ENCODE measurements at regions not wholly inside any gene's neighbourhood (a gene's known extent, or its start where the extent isn't known, plus 50 kb on each side); places are given as distances from the start of the nearest gene placed in this dataset.

DNA sequence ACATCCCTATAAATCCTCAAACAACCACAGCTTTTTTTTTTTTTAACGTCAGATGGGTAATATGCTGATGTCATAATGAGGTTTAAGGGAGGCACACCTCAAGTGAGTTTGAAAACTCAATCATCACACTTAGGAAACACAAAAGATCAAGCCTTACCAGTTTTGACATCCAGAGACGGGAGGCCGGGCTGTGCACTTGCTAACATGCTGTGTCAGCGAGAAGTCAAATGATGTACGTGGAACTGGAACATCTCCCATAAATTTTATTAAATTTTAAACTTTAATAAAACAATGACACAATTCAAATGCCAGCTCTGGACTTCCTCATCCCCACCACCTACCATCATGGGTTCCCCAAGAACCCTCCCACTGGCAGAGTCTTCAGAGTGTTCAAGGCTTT lies 117.6 kb downstream of the C5orf15 start:
- DNase-seq (ENCODE audit: low spot score): no peak
- H3K9me3 ChIP-seq (ENCODE audit: low read depth, low read length, poor library complexity, severe bottlenecking): no peaks in the 10 kb centered on the region
- TF ChIP-seq, protein P1, sequence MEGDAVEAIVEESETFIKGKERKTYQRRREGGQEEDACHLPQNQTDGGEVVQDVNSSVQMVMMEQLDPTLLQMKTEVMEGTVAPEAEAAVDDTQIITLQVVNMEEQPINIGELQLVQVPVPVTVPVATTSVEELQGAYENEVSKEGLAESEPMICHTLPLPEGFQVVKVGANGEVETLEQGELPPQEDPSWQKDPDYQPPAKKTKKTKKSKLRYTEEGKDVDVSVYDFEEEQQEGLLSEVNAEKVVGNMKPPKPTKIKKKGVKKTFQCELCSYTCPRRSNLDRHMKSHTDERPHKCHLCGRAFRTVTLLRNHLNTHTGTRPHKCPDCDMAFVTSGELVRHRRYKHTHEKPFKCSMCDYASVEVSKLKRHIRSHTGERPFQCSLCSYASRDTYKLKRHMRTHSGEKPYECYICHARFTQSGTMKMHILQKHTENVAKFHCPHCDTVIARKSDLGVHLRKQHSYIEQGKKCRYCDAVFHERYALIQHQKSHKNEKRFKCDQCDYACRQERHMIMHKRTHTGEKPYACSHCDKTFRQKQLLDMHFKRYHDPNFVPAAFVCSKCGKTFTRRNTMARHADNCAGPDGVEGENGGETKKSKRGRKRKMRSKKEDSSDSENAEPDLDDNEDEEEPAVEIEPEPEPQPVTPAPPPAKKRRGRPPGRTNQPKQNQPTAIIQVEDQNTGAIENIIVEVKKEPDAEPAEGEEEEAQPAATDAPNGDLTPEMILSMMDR (conservative IDR thresholded peaks at IDR 0.05; ENCODE audit: low read depth, low read length): no peak
- no peak for TF ChIP-seq EZH2 (IDR thresholded peaks at IDR 0.05; ENCODE audit: borderline replicate concordance, low read depth, low read length, poor library complexity, severe bottlenecking)
- intact Hi-C loops (cut with micrococcal nuclease; ENCODE audit: unreplicated experiment): no loop called here
- ChIA-PET CTCF (no interaction called here), POLR2A (ENCODE audit: low non-redundant PET) (no interaction called here)
- H3K4me1 ChIP-seq (ENCODE audit: insufficient read depth, low read length, poor library complexity, severe bottlenecking): no peaks in the 10 kb centered on the region
- no peak overlapping the region for H3K27ac ChIP-seq (ENCODE audit: low read depth, low read length, poor library complexity, severe bottlenecking)
- BruUV-seq (replicated peaks): no TSS peak
- no peaks in the 10 kb centered on the region for H3K36me3 ChIP-seq (ENCODE audit: insufficient read depth, low read length, poor library complexity, severe bottlenecking)
- no peaks in the 10 kb centered on the region for H3K27me3 ChIP-seq (replicated peaks; ENCODE audit: insufficient read depth, low read depth, low read length, poor library complexity)
- H3K4me3 ChIP-seq (ENCODE audit: low read depth, low read length, poor library complexity, severe bottlenecking): no peak overlapping the region

DNA sequence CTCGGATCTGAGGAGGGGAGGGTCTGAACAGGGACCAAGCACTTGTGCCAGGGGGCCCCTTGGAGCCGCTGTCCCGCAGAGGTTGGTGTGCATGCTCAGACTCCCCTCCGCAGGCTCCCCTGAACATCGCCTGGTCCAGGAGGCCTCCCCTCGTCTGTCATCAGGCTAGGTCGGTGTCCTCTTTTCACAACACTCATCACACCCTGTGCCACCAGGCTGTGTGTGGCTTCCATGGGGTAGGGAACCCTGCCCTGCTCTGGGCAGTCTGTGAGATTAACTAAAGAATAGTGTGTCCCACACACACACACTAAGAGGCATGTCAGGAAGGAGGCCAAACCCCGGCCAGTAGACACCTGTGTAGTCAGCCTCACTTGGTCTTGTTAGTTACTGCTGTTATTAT lies 119.3 kb downstream of the C5orf15 start:
- no peak for TF ChIP-seq EZH2 (IDR thresholded peaks at IDR 0.05; ENCODE audit: borderline replicate concordance, low read depth, low read length, poor library complexity, severe bottlenecking)
- TF ChIP-seq, protein P1 (conservative IDR thresholded peaks at IDR 0.05; ENCODE audit: low read depth, low read length): no peak
- H3K36me3 ChIP-seq (ENCODE audit: insufficient read depth, low read length, poor library complexity, severe bottlenecking): no peaks in the 10 kb centered on the region
- no TSS peak for BruUV-seq (replicated peaks)
- no peaks in the 10 kb centered on the region for H3K27me3 ChIP-seq (replicated peaks; ENCODE audit: insufficient read depth, low read depth, low read length, poor library complexity)
- H3K4me3 ChIP-seq (ENCODE audit: low read depth, low read length, poor library complexity, severe bottlenecking): no peak overlapping the region
- H3K4me1 ChIP-seq (ENCODE audit: insufficient read depth, low read length, poor library complexity, severe bottlenecking): no peaks in the 10 kb centered on the region
- no peaks in the 10 kb centered on the region for H3K9me3 ChIP-seq (ENCODE audit: low read depth, low read length, poor library complexity, severe bottlenecking)
- intact Hi-C loops (cut with micrococcal nuclease; ENCODE audit: unreplicated experiment): no loop called here
- no peak for DNase-seq (ENCODE audit: low spot score)
- CTCF ChIA-PET: no interaction called here
- H3K27ac ChIP-seq (ENCODE audit: low read depth, low read length, poor library complexity, severe bottlenecking): no peak overlapping the region
- POLR2A ChIA-PET (ENCODE audit: low non-redundant PET): no interaction called here

- Histone ChIP-seq H3K36me3 (ENCODE audit: insufficient read depth, low read length, poor library complexity, severe bottlenecking) (no peaks in the 10 kb centered on the region), H3K9me3 (ENCODE audit: low read depth, low read length, poor library complexity, severe bottlenecking) (no peaks in the 10 kb centered on the region), H3K4me1 (ENCODE audit: insufficient read depth, low read length, poor library complexity, severe bottlenecking) (no peaks in the 10 kb centered on the region), H3K27ac (ENCODE audit: low read depth, low read length, poor library complexity, severe bottlenecking) (no peak overlapping the region), H3K4me3 (ENCODE audit: low read depth, low read length, poor library complexity, severe bottlenecking) (no peak overlapping the region), H3K27me3 (replicated peaks; ENCODE audit: insufficient read depth, low read depth, low read length, poor library complexity) (no peaks in the 10 kb centered on the region)
- no peak for DNase-seq (ENCODE audit: low spot score)
- intact Hi-C loops (cut with micrococcal nuclease; ENCODE audit: unreplicated experiment): no loop called here
- CTCF ChIA-PET: no interaction called here
- TF ChIP-seq, protein P1 (conservative IDR thresholded peaks at IDR 0.05; ENCODE audit: low read depth, low read length): no peak
- no peak for TF ChIP-seq EZH2 (IDR thresholded peaks at IDR 0.05; ENCODE audit: borderline replicate concordance, low read depth, low read length, poor library complexity, severe bottlenecking)
- POLR2A ChIA-PET (ENCODE audit: low non-redundant PET): no interaction called here
- no TSS peak for BruUV-seq (replicated peaks)
These were observed 120.0 kb downstream of the C5orf15 start for GRCh38 chr5:133848341-133848811.
